Body of pancreas (tissue), 4 donors: ENCODE measurements at regions not wholly inside any gene's neighbourhood (a gene's known extent, or its start where the extent isn't known, plus 50 kb on each side); places are given as distances from the start of the nearest gene placed in this dataset.

ENCODE experiments used
- ATAC-seq: fragments of 150-250 bp; one replicate; pipeline ENCODE4 v1.9.1; 2016
- DNase-seq, 4 donors: peaks; one replicate each; pipeline ENCODE4 v3.0.0-alpha.2; 2019
- H3K27ac ChIP-seq, 4 donors: fragments of 200-600 bp; sonication (generic); 1 replicate in 3 of 4; 2 replicates in 1 of 4; pipeline versions ENCODE4 v1.5.1 to v1.6.1; 2016 to 2019; ENCODE audit warnings: mild to moderate bottlenecking in 1 of 4, mixed read lengths in 1 of 4, moderate library complexity in 1 of 4
- H3K27me3 ChIP-seq, 2 donors: fragments of 200-600 bp; sonication (generic); one replicate each; pipeline ENCODE4 v1.6.0; 2016; ENCODE audit warnings: mild to moderate bottlenecking in 1 of 2
- H3K36me3 ChIP-seq, 2 donors: fragments of 200-600 bp; sonication (generic); replicated peaks in 1 of 2; 2 replicates each; pipeline ENCODE4 v1.5.1; 2016; ENCODE audit warnings: low read depth in 2 of 2; ENCODE audit not compliant: insufficient read depth in 1 of 2
- H3K4me1 ChIP-seq: fragments of 200-600 bp; sonication (generic); one replicate; pipeline ENCODE4 v1.6.0; 2016
- H3K4me3 ChIP-seq, 2 donors: fragments of 200-600 bp; sonication (generic); 1 replicate in 1 of 2; 2 replicates in 1 of 2; pipeline ENCODE4 v1.5.1; 2016 to 2019
- H3K9me3 ChIP-seq, 3 donors: fragments of 200-600 bp; sonication (generic); 1 replicate in 2 of 3; 2 replicates in 1 of 3; pipeline ENCODE4 v1.5.1; 2016
- POLR2A ChIP-seq, 3 donors: fragments of 450-650 bp; IDR thresholded peaks; one replicate each; pipeline ENCODE4 v1.6.1; 2016; ENCODE audit warnings: antibody characterized with exemption in 3 of 3, mild to moderate bottlenecking in 2 of 3
- WGBS, 2 donors: methylation state at CpG; one replicate each; pipeline ENCODE4 v1.1.5; 2017; 5-methylcytosine and 5-hydroxymethylcytosine counted together
- intact Hi-C: fragments of 100-400 bp; cut with DNase I; formaldehyde crosslinking; loops from one replicate; pipeline ENCODE4 v1.15.1; 2023
- TF ChIP-seq, protein P1 (sequence below), 7 experiments: fragments of 450-650 bp in 4 of 7; fragments of 200-600 bp in 3 of 7; sonication (generic) in 3 of 7; IDR thresholded peaks; one replicate each; pipeline ENCODE4 v1.5.1; 2016 to 2019; ENCODE audit warnings: antibody characterized with exemption in 7 of 7

DNA sequence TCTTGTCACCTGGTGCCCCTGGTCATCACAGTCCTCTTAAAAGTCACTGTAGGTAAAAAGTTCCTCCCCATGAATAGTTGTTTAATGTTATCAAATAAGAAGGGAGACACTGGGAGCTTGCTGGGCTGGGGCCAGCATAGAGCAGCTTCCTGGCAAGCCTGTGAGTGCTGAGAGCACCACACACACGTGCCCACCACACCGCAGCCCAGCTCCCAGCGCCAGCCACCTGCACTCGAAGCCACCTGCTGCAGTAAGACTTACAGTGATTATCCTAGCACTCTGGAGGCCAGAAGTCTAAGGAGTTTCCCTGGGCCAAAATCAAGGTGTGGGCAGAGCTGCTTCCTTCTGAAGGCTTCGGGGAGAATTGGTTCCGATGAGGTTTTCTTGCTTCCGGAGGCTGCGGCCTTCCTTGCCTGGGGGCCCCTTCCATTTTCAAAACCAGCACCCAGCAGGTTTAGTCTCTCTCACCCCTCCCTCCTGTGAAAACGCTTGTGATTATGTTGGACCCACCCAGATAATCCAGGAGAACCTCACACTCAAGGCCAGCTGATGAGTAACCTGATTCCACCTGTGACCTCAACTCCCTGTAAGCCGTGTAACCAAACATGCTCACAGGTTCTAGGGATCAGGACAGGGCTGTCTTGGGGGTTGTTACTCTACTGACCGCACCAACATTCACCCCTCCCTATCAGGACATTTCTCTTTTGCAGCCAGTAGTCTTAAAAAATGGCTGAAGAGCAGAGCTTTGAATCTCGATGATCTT lies 687.2 kb downstream of the TBC1D22A start:
- Histone ChIP-seq H3K36me3 (no peaks in the 10 kb centered on the region), H3K9me3 (no peaks in the 10 kb centered on the region), H3K27ac (no peak overlapping the region), H3K4me3 (no peak overlapping the region), H3K27me3 (no peaks in the 10 kb centered on the region), H3K4me1 (no peaks in the 10 kb centered on the region)
- DNase-seq, result no peak
- TF ChIP-seq, protein P1, sequence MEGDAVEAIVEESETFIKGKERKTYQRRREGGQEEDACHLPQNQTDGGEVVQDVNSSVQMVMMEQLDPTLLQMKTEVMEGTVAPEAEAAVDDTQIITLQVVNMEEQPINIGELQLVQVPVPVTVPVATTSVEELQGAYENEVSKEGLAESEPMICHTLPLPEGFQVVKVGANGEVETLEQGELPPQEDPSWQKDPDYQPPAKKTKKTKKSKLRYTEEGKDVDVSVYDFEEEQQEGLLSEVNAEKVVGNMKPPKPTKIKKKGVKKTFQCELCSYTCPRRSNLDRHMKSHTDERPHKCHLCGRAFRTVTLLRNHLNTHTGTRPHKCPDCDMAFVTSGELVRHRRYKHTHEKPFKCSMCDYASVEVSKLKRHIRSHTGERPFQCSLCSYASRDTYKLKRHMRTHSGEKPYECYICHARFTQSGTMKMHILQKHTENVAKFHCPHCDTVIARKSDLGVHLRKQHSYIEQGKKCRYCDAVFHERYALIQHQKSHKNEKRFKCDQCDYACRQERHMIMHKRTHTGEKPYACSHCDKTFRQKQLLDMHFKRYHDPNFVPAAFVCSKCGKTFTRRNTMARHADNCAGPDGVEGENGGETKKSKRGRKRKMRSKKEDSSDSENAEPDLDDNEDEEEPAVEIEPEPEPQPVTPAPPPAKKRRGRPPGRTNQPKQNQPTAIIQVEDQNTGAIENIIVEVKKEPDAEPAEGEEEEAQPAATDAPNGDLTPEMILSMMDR (IDR thresholded peaks at IDR 0.05), result no peak
- WGBS, 2 donors, result 63 to 68% methylated on average over 8 to 12 of the region's 12 CpGs
- ATAC-seq, result no peak
- intact Hi-C loops, result no loop called here

DNA sequence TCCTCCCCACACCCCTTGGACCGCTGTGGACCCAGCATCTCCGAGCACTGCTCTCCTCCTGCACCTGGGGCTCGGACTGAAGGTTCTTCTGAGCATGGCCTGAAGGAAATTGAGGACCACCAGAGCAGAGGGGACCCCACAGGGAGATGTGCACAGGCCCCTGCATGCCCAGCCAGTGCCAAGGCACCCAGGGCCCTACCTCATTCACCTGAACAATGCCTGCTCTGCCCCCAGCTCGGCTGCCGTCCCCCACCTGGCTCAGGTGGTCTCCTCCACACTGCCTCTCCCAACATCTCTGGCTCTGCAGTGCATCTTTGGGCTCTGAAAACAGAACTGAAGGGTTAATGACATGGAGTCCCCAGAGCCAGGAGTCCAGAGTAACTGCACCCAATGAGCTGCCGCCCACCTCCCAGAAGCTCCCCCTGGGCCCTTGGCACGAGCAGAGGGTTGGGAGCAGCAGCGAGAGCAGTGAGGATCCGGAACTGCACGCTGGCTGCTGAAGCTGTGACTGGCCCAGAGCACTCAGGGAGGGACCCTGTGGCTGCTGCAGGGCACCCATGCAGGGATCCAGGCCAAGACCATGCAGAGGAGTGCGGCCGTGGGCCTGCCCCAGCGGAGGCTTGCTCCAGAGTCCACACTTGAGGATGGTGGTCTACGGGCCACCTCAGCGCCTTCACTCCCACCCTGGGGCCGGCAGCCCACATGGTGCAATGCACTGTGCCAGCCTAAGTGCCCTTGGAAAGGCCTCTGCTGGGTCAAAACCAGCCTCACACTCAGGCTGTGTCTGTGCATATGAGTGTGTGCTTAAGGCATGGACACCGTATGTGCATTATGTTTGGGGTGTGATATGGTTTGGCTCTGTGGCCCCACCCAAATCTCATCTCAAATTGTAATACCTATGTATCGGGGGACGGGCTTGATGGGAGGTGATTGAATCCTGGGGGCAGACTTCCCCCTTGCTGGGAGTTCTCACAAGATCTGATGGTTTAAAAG lies 686.1 kb downstream of the TBC1D22A start:
- H3K4me3 ChIP-seq, result no peak overlapping the region
- no peaks in the 10 kb centered on the region for H3K4me1 ChIP-seq
- H3K36me3 ChIP-seq, result no peaks in the 10 kb centered on the region
- ATAC-seq, result no peak
- H3K27ac ChIP-seq, result no peak overlapping the region
- no peak for DNase-seq
- no peaks in the 10 kb centered on the region for H3K9me3 ChIP-seq
- TF ChIP-seq, protein P1 (IDR thresholded peaks at IDR 0.05), result no peak
- no peak for TF ChIP-seq POLR2A (IDR thresholded peaks at IDR 0.05)
- H3K27me3 ChIP-seq, result no peaks in the 10 kb centered on the region
- intact Hi-C loops, result no loop called here
- 70 to 76% methylated on average over 7 to 19 of the region's 19 CpGs for WGBS, 2 donors

DNA sequence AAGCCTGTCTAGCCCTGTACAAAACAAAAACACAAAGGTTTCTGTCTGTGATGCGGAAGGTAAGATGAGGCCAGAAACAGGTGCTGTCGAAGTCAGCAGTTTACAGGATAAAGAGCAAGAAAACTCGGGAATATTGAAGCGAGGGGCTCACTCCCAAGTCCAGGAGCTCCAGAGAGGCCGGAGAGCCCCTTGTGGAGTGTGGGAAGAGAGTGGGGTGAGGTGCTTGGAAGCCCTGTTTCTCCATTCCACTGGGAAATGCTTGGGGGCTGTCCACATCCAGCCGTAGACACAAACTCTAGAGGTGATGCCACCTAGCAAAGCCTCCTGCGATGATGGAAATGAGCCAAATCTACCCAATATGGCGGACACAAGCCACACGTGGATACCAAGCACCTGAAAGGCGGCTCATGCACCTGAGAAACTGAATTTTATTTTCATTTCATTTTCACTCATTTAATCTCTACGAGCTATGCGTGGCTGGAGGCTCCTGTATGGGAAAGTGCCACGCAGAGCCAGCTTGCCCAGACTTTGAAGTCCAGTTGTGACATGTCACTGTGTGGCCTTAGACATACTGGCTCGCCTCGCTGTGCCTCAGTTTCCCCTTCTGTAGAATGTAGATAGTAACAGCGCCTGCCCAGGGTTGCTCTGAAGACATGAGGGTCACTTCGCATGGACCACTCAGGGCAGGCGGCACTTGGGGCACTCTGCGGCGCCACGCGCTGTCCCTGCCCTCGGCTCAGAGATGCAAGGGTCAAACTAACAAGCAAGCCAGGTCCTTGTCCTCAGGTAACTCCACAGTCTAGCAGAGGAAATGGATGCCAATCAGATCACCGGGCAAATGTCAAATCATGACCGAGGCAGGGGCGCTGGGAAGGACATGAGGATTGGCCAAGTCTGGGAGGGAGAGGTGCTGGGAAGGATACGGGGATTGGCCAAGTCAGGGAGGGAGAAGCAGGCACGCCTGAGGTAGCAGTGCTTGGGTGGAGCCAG lies 684.7 kb downstream of the TBC1D22A start:
- no peak for ATAC-seq
- no peak overlapping the region for H3K27ac ChIP-seq
- 77 to 78% methylated on average over 28 of the region's 28 CpGs for WGBS, 2 donors
- no peaks in the 10 kb centered on the region for H3K27me3 ChIP-seq
- DNase-seq, result no peak
- H3K36me3 ChIP-seq, result no peaks in the 10 kb centered on the region
- TF ChIP-seq, protein P1 (IDR thresholded peaks at IDR 0.05), result no peak
- TF ChIP-seq POLR2A (IDR thresholded peaks at IDR 0.05), result no peak
- no peaks in the 10 kb centered on the region for H3K9me3 ChIP-seq
- H3K4me3 ChIP-seq, result no peak overlapping the region
- intact Hi-C loops, result no loop called here
- H3K4me1 ChIP-seq, result no peaks in the 10 kb centered on the region

DNA sequence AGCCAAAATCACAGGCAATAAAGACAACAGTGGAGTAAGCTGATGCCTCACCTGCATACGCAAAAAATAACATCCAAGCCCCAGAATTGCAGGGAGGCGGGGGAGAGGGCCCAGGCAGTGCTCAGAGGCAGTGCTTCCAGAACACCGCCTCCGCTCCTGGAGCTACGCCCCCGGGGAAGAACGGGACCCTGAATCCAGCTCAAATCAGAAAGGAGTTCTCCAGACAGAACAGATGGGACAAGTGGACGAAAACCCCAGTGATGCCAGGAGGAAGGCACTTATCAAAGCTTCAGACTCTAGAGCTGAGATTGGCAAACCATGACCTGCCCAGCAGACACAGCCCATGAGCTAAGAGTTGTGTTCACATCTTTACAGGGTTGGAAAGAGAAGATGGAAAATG lies 683.9 kb downstream of the TBC1D22A start:
- intact Hi-C loops, result no loop called here
- Histone ChIP-seq H3K27ac (no peak overlapping the region), H3K4me3 (no peak overlapping the region), H3K27me3 (no peaks in the 10 kb centered on the region), H3K36me3 (no peaks in the 10 kb centered on the region), H3K4me1 (no peaks in the 10 kb centered on the region), H3K9me3 (no peaks in the 10 kb centered on the region)
- WGBS, 2 donors, result 77% methylated on average over 8 of the region's 8 CpGs
- DNase-seq (no peak), ATAC-seq (no peak)
- TF ChIP-seq, protein P1 (IDR thresholded peaks at IDR 0.05), result no peak
- TF ChIP-seq POLR2A (IDR thresholded peaks at IDR 0.05), result no peak
